GM12873 (cell line): ENCODE measurements at regions not wholly inside any gene's neighbourhood (a gene's known extent, or its start where the extent isn't known, plus 50 kb on each side); places are given as distances from the start of the nearest gene placed in this dataset.

Experiments
- TF ChIP-seq, protein P1 (sequence below): IDR thresholded peaks from 2 replicates; pipeline ENCODE4 v1.5.1; 2012; ENCODE audit warnings: low read depth, mild to moderate bottlenecking, moderate library complexity, low read length, control low read depth; ENCODE audit not compliant: insufficient read depth; ENCODE audit errors: missing control alignments

GRCh38 chr6:168221000-168221399, 98.6 kb downstream of the DACT2 start:
- TF ChIP-seq, protein P1, sequence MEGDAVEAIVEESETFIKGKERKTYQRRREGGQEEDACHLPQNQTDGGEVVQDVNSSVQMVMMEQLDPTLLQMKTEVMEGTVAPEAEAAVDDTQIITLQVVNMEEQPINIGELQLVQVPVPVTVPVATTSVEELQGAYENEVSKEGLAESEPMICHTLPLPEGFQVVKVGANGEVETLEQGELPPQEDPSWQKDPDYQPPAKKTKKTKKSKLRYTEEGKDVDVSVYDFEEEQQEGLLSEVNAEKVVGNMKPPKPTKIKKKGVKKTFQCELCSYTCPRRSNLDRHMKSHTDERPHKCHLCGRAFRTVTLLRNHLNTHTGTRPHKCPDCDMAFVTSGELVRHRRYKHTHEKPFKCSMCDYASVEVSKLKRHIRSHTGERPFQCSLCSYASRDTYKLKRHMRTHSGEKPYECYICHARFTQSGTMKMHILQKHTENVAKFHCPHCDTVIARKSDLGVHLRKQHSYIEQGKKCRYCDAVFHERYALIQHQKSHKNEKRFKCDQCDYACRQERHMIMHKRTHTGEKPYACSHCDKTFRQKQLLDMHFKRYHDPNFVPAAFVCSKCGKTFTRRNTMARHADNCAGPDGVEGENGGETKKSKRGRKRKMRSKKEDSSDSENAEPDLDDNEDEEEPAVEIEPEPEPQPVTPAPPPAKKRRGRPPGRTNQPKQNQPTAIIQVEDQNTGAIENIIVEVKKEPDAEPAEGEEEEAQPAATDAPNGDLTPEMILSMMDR = no peak

DNA sequence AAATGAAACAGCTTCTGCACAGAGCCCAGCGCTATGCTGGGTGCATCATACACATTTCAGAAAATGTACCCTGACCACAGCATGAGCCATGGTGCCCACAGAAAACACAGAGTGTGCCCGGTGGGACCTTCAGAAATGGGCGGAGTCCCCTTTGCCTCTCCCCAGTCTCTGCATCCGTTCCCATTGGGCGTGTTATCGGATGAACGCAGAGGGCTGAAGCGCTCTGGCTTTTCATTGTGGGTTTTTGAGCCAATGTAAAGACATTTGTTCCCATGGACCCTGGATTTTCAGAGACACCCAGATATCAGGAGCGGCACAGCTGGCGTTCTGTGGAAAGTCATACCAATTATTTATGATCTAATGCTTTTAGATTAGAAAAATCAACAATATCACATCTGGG, 99.8 kb downstream of the DACT2 start:
- TF ChIP-seq, protein P1 = no peak

GRCh38 chr6:168218785-168219566, 100.6 kb downstream of the DACT2 start:
- TF ChIP-seq, protein P1 = no peak

DNA sequence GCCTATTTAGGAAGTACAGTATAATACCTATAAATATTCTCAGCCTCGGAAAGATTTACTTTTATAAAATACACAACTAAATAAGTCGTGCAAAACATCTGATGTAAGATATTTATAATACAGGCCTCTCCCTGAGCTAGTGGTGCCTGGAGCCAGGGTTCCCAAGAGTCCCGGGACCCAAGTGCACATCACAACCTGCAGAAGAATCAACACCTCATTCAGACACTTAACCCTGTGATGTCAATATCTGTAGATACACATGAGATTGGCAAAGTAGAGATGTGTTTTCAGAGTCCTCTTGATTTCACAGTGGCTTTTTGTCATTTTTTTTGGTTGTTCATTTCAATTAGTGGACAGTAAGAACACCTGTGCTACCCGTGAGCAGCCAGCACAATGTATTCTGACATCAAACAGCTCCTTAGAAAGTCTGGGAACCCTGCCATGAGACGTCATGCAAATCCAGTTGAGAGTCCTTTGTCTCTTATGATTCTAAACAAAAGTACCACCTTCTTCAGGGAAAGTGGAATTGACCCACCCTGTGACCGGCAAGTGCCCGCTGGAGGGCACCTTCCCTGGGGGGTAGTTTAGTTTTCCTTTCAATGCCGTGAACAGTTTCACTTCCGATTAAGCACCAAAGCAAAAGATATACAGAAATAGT, 101.6 kb downstream of the DACT2 start:
- TF ChIP-seq, protein P1 = no peak

DNA sequence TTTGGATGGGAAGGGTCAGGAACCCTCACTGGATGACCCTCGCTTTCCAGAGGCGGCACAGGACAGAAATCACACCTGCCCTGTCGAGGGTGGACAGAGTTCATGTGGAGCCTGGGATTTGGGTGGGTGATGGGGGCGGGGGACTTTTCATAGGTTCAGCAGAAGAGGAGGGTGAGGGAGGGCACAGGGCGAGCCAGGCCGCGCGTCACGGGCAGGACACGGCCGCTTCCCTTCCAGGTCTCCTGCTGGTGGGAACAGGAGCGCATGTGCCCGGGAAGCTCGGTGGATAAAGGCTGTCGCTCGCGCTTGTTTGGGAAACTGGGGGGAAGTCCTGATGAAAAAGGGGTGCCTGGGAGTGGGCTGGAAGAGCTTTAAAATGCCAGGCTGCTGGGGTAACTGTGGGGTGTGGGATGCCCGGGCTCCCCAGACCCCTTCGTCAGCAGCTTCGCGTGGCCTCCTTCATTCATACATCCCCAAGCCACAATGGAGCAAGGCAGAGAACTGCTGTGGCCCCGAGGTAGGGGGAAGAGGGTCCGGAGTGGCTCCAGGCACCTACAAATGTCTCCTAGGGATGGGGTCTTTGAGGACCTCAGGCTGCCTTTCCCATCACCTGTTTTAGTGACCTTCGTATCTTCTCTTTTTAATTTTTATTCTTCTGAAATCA, 102.2 kb downstream of the DACT2 start:
- TF ChIP-seq, protein P1 = no peak

- TF ChIP-seq, protein P1 = no peak
Observed at GRCh38 chr6:168216751-168217191, 102.8 kb downstream of the DACT2 start.

- TF ChIP-seq, protein P1 = no peak
Observed at GRCh38 chr6:168216117-168216516, 103.5 kb downstream of the DACT2 start.
